Esophagus squamous epithelium (tissue), 4 donors: ENCODE measurements at regions not wholly inside any gene's neighbourhood (a gene's known extent, or its start where the extent isn't known, plus 50 kb on each side); places are given as distances from the start of the nearest gene placed in this dataset.

Source experiments
- CTCF ChIP-seq, 6 experiments: fragments of 450-650 bp in 4 of 6; fragments of 200-600 bp in 2 of 6; sonication (generic) in 2 of 6; IDR thresholded peaks; one replicate each; pipeline ENCODE4 v1.5.1; 2016 to 2019; ENCODE audit warnings: antibody characterized with exemption in 6 of 6, mild to moderate bottlenecking in 4 of 6, moderate library complexity in 4 of 6
- POLR2A ChIP-seq, 4 donors: fragments of 450-650 bp; IDR thresholded peaks; one replicate each; pipeline ENCODE4 v1.6.1; 2017; ENCODE audit warnings: antibody characterized with exemption in 4 of 4, mild to moderate bottlenecking in 4 of 4, moderate library complexity in 3 of 4

GRCh38 chr2:144570566-144570965 is 50.6 kb upstream of the ZEB2 start:
- TF ChIP-seq CTCF (IDR thresholded peaks at IDR 0.05) (no peak), POLR2A (IDR thresholded peaks at IDR 0.05) (no peak)
